Activated naive CD8-positive, alpha-beta T cell treated with anti-CD3 and anti-CD28 coated beads for 36 hours (primary cell): ENCODE measurements at regions not wholly inside any gene's neighbourhood (a gene's known extent, or its start where the extent isn't known, plus 50 kb on each side); places are given as distances from the start of the nearest gene placed in this dataset.

Experiments
- DNase-seq: peaks from one replicate; pipeline ENCODE4 v3.0.0; 2021
- H3K27ac Mint-ChIP-seq: one replicate; pipeline ENCODE4 v1.8.0; 2022; ENCODE audit warnings: mild to moderate bottlenecking, moderate library complexity, mixed read lengths
- H3K27me3 Mint-ChIP-seq: one replicate; pipeline ENCODE4 v1.8.0; 2022; ENCODE audit warnings: mild to moderate bottlenecking, mixed read lengths
- H3K36me3 Mint-ChIP-seq: one replicate; pipeline ENCODE4 v1.8.0; 2021; ENCODE audit warnings: mild to moderate bottlenecking, mixed read lengths
- H3K4me1 Mint-ChIP-seq: one replicate; pipeline ENCODE4 v1.8.0; 2021; ENCODE audit warnings: mixed read lengths
- H3K4me3 Mint-ChIP-seq: one replicate; pipeline ENCODE4 v1.8.0; 2022; ENCODE audit warnings: mild to moderate bottlenecking, moderate library complexity, mixed read lengths
- H3K9me3 Mint-ChIP-seq: one replicate; pipeline ENCODE4 v1.8.0; 2022; ENCODE audit warnings: mixed read lengths

DNA sequence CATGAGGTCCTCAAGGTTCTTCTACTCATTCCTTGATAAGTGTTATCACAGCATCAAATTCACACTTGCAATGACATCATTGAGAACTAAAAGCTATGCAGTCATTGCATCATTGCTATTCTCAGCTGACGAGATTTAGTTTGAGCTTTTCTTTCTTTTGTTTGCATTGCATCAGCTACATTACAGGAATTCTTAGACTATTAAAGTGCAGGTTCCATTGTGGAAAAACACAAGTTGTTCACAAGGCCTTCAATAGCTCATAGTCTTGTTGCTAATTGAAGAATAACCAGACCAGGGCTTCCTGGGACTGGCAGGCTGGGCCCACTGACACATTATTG is 139.3 kb downstream of the CXCL12 start:
- no peak overlapping the region for H3K27ac Mint-ChIP-seq
- H3K4me3 Mint-ChIP-seq, result no peak overlapping the region
- H3K27me3 Mint-ChIP-seq, result peaks cover 7% of the 10 kb centered on the region
- DNase-seq, result no peak
- peaks cover 6% of the 10 kb centered on the region for H3K9me3 Mint-ChIP-seq
- no peaks in the 10 kb centered on the region for H3K4me1 Mint-ChIP-seq
- H3K36me3 Mint-ChIP-seq, result no peaks in the 10 kb centered on the region

DNA sequence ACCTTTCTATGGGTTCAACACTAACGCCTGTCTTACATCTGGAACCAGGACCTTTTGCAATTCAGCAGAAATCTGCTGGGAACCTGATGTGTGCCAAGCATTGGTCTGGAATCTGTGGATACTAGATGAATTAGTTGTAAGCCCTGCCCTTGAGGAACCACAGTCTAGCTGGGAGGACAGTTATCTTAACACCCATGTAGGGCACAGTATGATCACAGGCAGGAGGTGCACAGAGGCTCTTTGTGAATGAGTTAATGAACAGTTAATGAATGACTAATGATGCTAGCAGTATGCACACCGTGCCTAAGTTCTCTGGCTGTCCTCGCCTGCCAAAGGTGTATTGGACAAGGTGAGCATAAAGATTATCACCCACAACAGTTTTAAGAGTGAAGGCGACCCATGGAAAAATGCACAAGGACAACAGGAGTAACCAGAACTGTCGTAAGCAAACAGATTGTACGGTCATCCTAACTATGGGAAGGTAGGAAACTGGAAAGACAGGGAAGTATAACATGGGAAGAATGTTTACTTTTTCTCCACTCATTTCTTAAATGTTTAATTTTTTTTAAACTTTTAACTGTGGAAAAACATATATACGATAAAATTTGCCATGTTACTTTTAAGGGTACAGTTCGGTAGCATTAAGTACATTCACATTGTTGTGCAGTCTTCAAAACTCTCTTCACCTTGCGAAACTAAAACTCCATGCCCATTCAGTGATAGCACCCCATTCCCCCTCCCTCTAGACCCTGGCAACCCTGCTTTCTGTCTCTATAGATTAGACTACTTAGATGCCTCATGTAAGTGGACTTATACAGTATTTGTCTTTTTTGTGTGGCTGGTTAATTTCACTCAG is 139.9 kb downstream of the CXCL12 start:
- no peak overlapping the region for H3K4me3 Mint-ChIP-seq
- H3K27me3 Mint-ChIP-seq, result peaks cover 7% of the 10 kb centered on the region
- no peaks in the 10 kb centered on the region for H3K36me3 Mint-ChIP-seq
- H3K9me3 Mint-ChIP-seq, result peaks cover 6% of the 10 kb centered on the region
- no peak for DNase-seq
- no peak overlapping the region for H3K27ac Mint-ChIP-seq
- H3K4me1 Mint-ChIP-seq, result no peaks in the 10 kb centered on the region

DNA sequence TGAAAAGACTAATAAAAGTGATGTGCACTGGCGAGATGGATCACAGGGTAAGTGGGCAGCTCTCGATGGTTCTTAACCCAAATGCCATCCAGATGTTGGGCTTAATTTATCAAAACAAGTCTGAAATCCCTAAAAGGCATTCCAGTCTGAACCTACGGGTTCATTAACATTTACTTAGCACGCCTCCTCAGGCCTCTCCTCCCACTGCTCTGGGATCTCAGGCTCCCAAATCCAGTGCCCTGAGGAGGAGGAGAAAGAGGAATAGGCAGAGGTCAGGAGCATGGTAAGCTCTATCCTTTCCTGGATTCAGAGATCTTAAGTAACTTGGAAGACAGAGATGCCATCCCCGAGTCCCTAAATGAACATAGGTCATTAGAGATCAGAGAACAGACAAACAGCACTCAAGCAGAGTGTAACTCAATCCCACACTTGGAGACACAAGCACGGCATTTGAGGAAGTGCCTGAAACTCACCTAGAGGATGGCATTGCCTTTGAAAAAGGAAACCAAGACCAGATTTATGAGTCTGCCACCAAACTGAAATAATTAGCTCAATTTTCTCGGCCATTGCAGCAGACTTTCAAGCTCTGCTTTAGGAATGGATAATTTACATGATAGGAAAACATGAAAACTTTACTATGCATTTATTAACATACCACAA is 140.9 kb downstream of the CXCL12 start:
- H3K4me3 Mint-ChIP-seq, result no peak overlapping the region
- DNase-seq, result no peak
- H3K9me3 Mint-ChIP-seq, result peaks cover 6% of the 10 kb centered on the region
- H3K36me3 Mint-ChIP-seq, result no peaks in the 10 kb centered on the region
- no peaks in the 10 kb centered on the region for H3K4me1 Mint-ChIP-seq
- no peak overlapping the region for H3K27ac Mint-ChIP-seq
- H3K27me3 Mint-ChIP-seq, result peaks cover 7% of the 10 kb centered on the region

DNA sequence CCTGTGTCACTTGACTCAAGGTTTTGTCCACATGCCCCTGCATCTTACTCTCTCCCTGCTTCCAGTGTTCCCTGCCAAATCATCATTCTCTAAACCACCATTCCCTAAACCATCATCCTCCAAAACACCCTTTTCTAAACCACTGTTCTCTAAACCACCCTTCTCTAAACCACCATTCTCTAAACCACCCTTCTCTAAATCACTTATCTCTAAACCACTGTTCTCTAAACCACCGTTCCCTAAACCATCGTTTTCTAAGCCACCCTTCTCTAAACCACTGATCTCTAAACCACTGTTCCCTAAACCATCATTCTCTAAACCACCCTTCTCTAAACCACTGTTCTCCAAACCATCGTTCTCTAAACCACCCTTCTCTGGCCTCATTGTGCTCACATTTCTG is 142.1 kb downstream of the CXCL12 start:
- H3K4me1 Mint-ChIP-seq, result no peaks in the 10 kb centered on the region
- peaks cover 6% of the 10 kb centered on the region for H3K9me3 Mint-ChIP-seq
- H3K27me3 Mint-ChIP-seq, result peaks cover 3% of the 10 kb centered on the region
- no peak for DNase-seq
- no peak overlapping the region for H3K4me3 Mint-ChIP-seq
- H3K27ac Mint-ChIP-seq, result no peak overlapping the region
- H3K36me3 Mint-ChIP-seq, result no peaks in the 10 kb centered on the region

DNA sequence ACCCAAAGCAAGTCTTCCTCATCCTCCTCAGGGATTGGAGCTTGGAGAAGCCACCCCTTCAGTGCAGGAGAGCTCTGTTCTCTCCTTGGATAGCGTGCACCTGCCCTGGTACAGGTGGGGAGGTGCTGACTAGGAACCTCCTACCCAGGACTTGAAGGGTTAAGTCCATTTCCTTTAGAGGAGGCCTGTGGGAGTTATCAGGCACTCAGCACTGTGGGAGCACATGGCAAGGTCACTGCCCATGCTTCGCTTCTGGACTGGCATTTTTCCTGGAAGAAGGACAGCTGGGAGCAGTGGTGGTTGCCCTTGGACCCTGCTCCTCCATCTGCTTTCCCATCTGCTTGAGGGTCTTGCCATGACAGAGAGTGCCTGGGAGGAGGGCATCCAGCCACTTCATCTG is 142.8 kb downstream of the CXCL12 start:
- H3K4me3 Mint-ChIP-seq, result no peak overlapping the region
- peaks cover 4% of the 10 kb centered on the region for H3K9me3 Mint-ChIP-seq
- no peaks in the 10 kb centered on the region for H3K4me1 Mint-ChIP-seq
- H3K27me3 Mint-ChIP-seq, result peaks cover 3% of the 10 kb centered on the region
- H3K27ac Mint-ChIP-seq, result no peak overlapping the region
- no peak for DNase-seq
- H3K36me3 Mint-ChIP-seq, result no peaks in the 10 kb centered on the region

DNA sequence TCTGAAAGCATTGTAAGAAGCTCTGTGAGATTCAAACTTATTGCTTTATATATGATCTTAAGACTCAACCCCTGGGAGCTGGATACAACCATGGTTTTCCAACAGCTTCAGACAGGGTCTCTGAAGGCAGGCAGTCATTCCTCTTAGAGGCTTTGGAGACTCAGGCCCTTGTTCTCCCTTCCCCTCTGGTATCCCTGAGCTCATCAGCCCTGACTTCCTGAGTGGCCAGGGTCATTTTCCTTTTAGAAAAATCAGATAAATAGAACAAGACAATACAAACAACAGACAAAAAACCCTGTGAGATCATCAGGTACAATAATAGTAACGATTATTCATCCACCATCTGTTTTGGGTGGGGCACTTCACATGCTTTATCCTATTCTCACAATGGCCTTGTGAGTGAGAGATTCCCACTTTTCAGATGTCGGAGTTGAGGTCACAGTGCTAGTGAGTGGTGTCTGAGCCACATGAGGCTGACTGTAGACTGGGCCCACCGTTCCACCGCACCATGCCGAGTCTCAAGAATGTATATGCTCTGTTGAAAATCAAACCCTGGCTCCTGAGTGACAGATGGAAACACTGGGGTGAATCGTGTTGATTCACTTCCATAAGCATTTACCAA is 144.2 kb downstream of the CXCL12 start:
- Mint-ChIP-seq H3K4me3 (no peak overlapping the region), H3K9me3 (no peaks in the 10 kb centered on the region), H3K4me1 (no peaks in the 10 kb centered on the region), H3K27ac (no peak overlapping the region), H3K27me3 (peaks cover 3% of the 10 kb centered on the region), H3K36me3 (no peaks in the 10 kb centered on the region)
- no peak for DNase-seq

DNA sequence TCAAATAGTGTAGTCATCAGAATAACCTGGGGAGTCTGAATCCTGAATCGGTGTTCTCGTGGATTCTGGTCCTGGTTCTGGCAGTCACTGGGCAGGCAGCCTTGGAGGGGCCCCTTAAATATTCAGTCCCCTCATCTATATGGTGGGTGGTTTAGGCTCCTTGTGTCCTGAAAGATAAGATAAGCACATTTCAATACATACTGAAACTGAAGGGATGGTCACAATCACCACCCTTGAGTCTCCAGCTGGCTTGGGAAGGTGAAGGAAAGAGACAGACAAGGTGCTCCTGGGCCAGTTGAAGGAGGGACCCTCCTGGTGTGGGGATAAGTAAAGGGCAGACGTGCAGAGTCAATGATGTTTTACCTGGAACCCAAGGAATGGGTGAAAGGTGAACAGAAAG is 146.7 kb downstream of the CXCL12 start:
- DNase-seq, result no peak
- Mint-ChIP-seq H3K4me1 (no peaks in the 10 kb centered on the region), H3K4me3 (no peak overlapping the region), H3K27me3 (no peaks in the 10 kb centered on the region), H3K36me3 (no peaks in the 10 kb centered on the region), H3K9me3 (no peaks in the 10 kb centered on the region), H3K27ac (no peak overlapping the region)

DNA sequence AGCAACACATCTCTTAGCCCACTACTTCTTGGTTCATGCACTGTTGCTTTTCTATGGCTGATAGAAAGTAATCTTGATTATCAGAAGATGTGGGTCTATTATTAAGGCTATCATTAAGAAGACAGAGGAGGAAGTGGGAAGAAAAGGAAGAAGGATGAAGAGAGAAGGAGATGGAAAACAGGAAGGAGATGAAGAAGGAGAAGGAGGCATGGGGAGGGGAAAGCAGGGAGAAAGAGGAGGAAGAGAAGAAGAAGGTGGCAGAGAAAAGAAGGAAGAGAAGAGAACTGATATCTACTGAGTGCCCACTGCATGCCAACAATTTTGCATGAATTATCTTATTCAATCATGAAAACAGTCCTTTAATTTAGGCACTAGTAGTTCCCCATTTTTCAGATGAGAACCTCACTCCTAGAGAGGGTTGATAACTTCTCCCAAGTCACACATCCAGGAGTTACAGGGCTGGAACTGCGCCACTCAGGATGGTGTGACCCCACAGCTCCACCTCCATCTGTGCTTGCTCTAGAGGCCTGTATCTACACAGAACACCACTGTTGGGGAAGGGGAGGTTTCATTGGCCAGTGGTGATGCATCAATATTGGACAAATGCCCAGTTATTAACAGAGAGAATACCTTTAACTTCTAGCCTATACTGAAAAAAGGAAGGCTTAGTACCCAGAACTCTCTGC is 147.4 kb downstream of the CXCL12 start:
- Mint-ChIP-seq H3K27me3 (peaks cover 3% of the 10 kb centered on the region), H3K4me1 (no peaks in the 10 kb centered on the region), H3K4me3 (no peak overlapping the region), H3K36me3 (no peaks in the 10 kb centered on the region), H3K9me3 (no peaks in the 10 kb centered on the region), H3K27ac (no peak overlapping the region)
- no peak for DNase-seq

DNA sequence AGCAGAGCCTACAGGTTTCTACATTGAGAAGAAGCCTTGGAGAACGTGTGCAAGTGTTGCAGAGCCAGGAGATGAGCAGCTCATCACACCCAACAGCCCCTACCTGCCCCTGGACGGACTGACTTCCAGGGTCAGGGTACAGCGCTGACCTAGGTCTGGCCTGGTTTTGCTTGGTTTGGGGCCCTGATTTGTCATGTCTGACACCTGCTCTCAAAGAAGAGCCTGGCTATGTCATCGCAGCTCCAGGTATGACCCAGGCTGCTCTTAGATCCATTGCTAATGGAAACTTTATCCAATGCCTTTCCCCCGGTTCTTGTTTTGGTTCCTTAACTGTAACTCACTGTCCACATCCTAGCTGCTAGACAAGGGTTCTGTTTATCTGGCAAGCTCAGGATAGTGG is 149.5 kb downstream of the CXCL12 start:
- no peak overlapping the region for H3K4me3 Mint-ChIP-seq
- peaks cover 3% of the 10 kb centered on the region for H3K9me3 Mint-ChIP-seq
- no peaks in the 10 kb centered on the region for H3K4me1 Mint-ChIP-seq
- H3K27me3 Mint-ChIP-seq, result peaks cover 3% of the 10 kb centered on the region
- no peaks in the 10 kb centered on the region for H3K36me3 Mint-ChIP-seq
- H3K27ac Mint-ChIP-seq, result no peak overlapping the region
- DNase-seq, result no peak

DNA sequence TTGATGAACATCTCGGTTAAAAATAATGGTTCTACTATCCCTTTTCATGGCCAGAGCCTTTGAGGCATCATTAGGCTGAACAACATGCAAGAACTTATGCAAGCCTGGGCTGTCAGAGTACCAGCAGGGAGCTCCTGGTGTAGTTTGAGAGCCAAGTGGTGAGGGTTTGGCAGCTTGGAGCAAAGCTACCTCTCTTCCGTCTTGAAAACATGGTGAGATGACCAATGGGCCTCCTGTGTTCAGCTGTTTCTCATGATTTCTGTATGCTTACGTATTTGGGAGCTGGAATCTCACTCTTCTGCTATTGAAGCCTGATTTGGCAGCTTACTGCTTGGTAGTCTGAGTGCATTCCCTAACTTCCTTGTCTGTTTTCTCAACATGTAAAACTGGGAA is 150.4 kb downstream of the CXCL12 start:
- Mint-ChIP-seq H3K4me1 (no peaks in the 10 kb centered on the region), H3K27ac (no peak overlapping the region), H3K27me3 (peaks cover 3% of the 10 kb centered on the region), H3K4me3 (no peak overlapping the region), H3K36me3 (no peaks in the 10 kb centered on the region), H3K9me3 (peaks cover 5% of the 10 kb centered on the region)
- no peak for DNase-seq

DNA sequence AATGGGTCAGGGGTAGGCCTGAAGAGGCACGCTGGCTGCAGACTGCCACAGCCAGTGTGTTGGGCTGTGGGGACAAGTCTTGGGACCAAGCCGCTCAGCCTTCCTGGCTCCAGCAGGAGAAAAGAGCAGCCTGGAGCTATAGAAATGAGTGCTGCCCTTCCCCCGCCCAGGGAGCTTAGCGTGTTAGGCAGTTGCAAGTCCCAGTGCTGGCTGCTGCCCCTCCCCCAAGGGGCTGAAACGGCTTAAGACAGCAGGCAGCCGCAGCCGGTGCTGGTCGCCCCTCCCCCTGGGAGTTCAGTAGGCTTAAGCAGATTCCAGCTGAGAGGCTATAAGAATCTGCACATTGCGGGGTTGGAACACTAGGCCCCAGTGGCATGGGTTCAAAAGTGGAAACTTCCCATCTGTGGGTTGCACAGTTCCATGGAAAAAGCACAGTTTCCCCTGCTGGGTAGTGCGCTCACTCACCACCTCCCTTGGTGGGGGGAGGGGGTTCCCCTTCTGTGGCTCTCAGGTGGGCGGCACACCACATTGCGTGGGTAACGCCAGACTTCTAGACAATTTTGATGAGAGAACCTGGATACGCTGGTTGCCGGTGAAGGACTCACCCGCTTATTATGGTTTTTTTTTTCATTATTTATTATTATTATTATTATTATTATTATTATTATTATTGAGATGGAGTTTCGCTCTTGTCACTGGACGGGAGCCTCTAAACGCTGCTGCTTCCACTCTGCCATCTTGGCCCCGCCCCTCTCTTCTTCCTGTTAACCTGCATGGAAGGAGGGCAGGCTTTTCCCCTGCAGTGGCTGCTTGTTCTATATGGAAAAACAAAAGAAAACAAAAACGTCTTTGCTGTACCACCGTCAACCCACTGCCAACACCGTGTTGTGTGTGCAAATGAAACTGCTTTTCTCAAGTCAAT is 151.1 kb downstream of the CXCL12 start:
- Mint-ChIP-seq H3K27me3 (peaks cover 3% of the 10 kb centered on the region), H3K4me1 (no peaks in the 10 kb centered on the region), H3K4me3 (no peak overlapping the region), H3K9me3 (peaks cover 6% of the 10 kb centered on the region), H3K27ac (no peak overlapping the region), H3K36me3 (no peaks in the 10 kb centered on the region)
- no peak for DNase-seq

DNA sequence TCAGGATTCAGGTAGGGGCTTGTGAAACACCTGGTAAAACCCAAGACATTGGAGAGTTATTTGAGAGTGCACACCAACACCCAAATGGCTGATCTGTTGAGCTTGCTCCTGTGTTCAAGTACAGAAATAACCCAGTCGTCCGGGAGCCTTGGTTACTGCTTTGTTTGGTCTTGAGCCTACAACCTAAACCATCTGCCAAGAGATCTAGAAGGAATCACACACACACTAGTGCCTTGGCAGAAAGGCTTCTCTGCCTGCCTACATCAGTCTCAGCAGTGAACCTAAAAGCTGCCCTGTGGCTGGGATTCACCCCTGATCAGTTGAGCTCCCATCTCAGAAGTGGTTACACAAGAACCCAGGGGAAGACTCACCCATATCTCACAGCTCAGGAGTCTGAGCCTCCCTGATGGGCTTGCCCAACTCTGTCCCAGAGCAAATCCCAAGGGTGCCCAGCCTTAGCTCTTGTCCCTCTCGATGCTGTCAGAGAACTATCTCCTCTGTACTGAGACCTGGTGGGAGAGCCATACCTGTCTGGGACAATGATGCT is 167.6 kb downstream of the CXCL12 start:
- DNase-seq, result no peak
- H3K27me3 Mint-ChIP-seq, result peaks cover 3% of the 10 kb centered on the region
- H3K4me1 Mint-ChIP-seq, result no peaks in the 10 kb centered on the region
- H3K4me3 Mint-ChIP-seq, result no peak overlapping the region
- peaks cover 9% of the 10 kb centered on the region for H3K9me3 Mint-ChIP-seq
- H3K36me3 Mint-ChIP-seq, result no peaks in the 10 kb centered on the region
- no peak overlapping the region for H3K27ac Mint-ChIP-seq

DNA sequence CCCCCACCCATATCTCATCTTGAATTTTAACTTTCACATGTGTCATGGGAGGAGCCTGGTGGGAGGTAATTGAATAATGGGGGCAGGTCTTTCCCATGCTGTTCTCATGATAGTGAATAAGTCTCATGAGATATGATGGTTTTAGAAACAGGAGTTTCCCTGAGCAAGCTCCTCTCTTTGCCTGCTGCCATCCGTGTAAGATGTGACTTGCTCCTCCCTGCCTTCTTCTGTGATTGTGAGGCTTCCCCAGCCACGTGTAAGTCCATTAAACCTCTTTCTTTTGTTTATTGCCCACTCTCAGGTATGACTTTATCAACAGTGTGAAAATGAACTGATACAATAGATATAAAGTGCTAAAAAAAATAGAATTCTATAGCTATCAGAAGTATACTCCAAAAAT is 168.8 kb downstream of the CXCL12 start:
- no peak for DNase-seq
- Mint-ChIP-seq H3K4me3 (no peak overlapping the region), H3K4me1 (no peaks in the 10 kb centered on the region), H3K27me3 (peaks cover 4% of the 10 kb centered on the region), H3K27ac (no peak overlapping the region), H3K9me3 (peaks cover 4% of the 10 kb centered on the region), H3K36me3 (no peaks in the 10 kb centered on the region)

DNA sequence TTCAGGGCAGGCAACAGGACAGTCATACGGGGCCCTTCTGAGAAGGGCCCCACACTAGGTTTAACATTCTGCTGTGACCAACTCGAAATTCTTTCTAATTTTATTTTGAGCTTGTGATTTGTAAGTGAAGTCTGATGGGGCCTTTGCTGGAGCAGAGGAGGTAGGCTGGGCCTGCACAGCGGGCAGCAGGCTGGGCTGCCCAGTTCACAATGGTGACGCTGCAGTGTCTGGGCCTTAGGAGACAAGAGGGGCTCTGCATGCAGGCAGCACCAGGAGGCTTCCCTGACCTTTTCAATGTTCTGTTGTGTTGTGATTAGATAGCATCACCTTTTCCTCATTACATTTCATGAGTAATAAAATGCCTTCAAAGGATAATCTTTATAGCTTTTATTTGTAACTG is 175.1 kb downstream of the CXCL12 start:
- no peak overlapping the region for H3K4me3 Mint-ChIP-seq
- no peak for DNase-seq
- H3K27me3 Mint-ChIP-seq, result peaks cover 4% of the 10 kb centered on the region
- no peaks in the 10 kb centered on the region for H3K36me3 Mint-ChIP-seq
- H3K27ac Mint-ChIP-seq, result no peak overlapping the region
- no peaks in the 10 kb centered on the region for H3K4me1 Mint-ChIP-seq
- no peaks in the 10 kb centered on the region for H3K9me3 Mint-ChIP-seq
